ENCODE measurements at regions not wholly inside any gene's neighbourhood (a gene's known extent, or its start where the extent isn't known, plus 50 kb on each side); places are given as distances from the start of the nearest gene placed in this dataset.
A peak's percentile ranks its signal among the peaks of the same experiment; 100 is the strongest.

DNA sequence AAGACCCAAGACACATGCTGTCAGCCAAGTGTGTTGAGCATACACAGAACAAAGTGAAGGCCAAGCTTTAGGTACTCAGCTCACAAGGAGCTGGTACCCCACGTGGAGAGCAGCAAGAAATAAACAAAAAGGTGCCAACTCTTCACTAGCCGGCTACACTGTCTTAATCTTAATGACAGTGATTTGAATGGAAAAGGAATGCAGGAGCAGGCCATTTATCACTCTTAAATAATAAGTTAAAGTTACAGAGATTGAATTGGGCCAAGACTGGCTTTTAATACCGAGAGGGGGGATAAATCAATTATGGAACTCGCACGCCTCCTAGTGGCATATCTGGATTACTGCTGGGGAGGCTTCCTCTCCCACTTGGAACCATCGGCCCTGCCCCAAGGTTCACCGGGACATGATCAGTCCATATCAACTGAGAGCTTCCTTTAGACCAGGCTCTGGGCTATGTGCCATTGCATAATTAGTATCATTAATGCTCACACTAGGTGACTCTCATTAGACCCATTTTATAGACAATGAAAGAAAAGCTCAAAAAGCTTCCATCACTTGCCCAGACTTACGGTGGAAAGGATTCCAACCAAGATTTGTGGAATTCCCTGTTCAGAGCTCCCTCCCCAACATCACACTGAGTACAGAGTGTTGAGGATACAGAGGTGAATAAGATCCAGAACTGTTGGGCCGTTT lies 94.0 kb downstream of the ACTL7B start:
- no TSS peak for BruUV-seq (replicated peaks)
- WGBS (ENCODE audit: low lambda C conversion rate): 23% methylated on average over 9 of the region's 9 CpGs
- ChIA-PET CTCF (ENCODE audit: low intra/inter-chr PET ratio, low total read pairs) (interaction anchor here (1.2 kb wide), 1 partner anchor 196 kb away, joined by 6 read pairs; no protein-coding TSS in a partner anchor), POLR2A (no interaction called here)
- ATAC-seq (peak; percentile 93), DNase-seq (ENCODE audit: low spot score) (peak; percentile 47), FAIRE-seq (peak; percentile 74)
- Histone ChIP-seq H3K4me1 (ENCODE audit: insufficient read depth, low read length) (peaks cover 16% of the 10 kb centered on the region), H3K79me2 (ENCODE audit: insufficient read depth, low read length) (no peaks in the 10 kb centered on the region), H3K9ac (ENCODE audit: insufficient read depth, low read depth, low read length) (peak overlapping the region; percentile 17; the same call in 1 of the 2 replicates), H3K27ac (ENCODE audit: extremely low read length, insufficient read depth, low read length) (no peak overlapping the region), H3K4me3 (replicated peaks in 1 of 3; ENCODE audit: insufficient read depth in 1 of 3, low read depth in 2 of 3, low read length in 3 of 3) (peak overlapping the region in 2 of 3 experiments; percentile 41; a peak in 3 of 6 replicates), H2AFZ (ENCODE audit: low read length) (no peak overlapping the region), H3K27me3 (ENCODE audit: control insufficient read depth in 1 of 2, insufficient read depth in 2 of 2, low read length in 2 of 2) (no peaks in the 10 kb centered on the region), H3K9me3 (ENCODE audit: low read length) (no peaks in the 10 kb centered on the region), H4K20me1 (ENCODE audit: insufficient read depth, low read length) (no peaks in the 10 kb centered on the region), H3K4me2 (ENCODE audit: low read depth, low read length) (peak overlapping the region; percentile 76), H3K36me3 (replicated peaks in 1 of 2; ENCODE audit: control insufficient read depth in 1 of 2, insufficient read depth in 2 of 2, low read length in 2 of 2) (no peaks in the 10 kb centered on the region)
- in situ Hi-C loops (cut with HindIII; ENCODE audit: extremely low pct_ligation_motif_present, low pct_unique_long_range_greater_than_20kb) (loop anchor here (25.0 kb wide), 1 partner anchor 324 kb away; no protein-coding TSS in a partner anchor), intact Hi-C loops (cut with micrococcal nuclease; ENCODE audit: unreplicated experiment) (loop anchor here (1.0 to 10.0 kb wide), 4 partner anchors 50 to 1278 kb away; no protein-coding TSS in a partner anchor)
- TF ChIP-seq ZNF253 (CRISPR knock-in tag; IDR thresholded peaks at IDR 0.05; ENCODE audit: borderline replicate concordance) (no peak), ZNF567 (CRISPR knock-in tag; IDR thresholded peaks at IDR 0.05; ENCODE audit: borderline replicate concordance) (no peak), ZNF674 (CRISPR knock-in tag; IDR thresholded peaks at IDR 0.05; ENCODE audit: low read depth) (no peak), SOX6 (IDR thresholded peaks at IDR 0.05) (no peak), SOX6 (CRISPR knock-in tag; IDR thresholded peaks at IDR 0.05) (0 out of 2 replicates have a peak, but pooled peaks have one; percentile 15), LCORL (IDR thresholded peaks at IDR 0.05) (no peak), LCORL (CRISPR knock-in tag; IDR thresholded peaks at IDR 0.05) (peak; percentile 26; the same call in 1 of the 2 replicates)
- TF ChIP-seq, protein P1, sequence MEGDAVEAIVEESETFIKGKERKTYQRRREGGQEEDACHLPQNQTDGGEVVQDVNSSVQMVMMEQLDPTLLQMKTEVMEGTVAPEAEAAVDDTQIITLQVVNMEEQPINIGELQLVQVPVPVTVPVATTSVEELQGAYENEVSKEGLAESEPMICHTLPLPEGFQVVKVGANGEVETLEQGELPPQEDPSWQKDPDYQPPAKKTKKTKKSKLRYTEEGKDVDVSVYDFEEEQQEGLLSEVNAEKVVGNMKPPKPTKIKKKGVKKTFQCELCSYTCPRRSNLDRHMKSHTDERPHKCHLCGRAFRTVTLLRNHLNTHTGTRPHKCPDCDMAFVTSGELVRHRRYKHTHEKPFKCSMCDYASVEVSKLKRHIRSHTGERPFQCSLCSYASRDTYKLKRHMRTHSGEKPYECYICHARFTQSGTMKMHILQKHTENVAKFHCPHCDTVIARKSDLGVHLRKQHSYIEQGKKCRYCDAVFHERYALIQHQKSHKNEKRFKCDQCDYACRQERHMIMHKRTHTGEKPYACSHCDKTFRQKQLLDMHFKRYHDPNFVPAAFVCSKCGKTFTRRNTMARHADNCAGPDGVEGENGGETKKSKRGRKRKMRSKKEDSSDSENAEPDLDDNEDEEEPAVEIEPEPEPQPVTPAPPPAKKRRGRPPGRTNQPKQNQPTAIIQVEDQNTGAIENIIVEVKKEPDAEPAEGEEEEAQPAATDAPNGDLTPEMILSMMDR (CRISPR knock-in tag; IDR thresholded peaks at IDR 0.05): peak; percentile 87
- TF ChIP-seq, protein P2, sequence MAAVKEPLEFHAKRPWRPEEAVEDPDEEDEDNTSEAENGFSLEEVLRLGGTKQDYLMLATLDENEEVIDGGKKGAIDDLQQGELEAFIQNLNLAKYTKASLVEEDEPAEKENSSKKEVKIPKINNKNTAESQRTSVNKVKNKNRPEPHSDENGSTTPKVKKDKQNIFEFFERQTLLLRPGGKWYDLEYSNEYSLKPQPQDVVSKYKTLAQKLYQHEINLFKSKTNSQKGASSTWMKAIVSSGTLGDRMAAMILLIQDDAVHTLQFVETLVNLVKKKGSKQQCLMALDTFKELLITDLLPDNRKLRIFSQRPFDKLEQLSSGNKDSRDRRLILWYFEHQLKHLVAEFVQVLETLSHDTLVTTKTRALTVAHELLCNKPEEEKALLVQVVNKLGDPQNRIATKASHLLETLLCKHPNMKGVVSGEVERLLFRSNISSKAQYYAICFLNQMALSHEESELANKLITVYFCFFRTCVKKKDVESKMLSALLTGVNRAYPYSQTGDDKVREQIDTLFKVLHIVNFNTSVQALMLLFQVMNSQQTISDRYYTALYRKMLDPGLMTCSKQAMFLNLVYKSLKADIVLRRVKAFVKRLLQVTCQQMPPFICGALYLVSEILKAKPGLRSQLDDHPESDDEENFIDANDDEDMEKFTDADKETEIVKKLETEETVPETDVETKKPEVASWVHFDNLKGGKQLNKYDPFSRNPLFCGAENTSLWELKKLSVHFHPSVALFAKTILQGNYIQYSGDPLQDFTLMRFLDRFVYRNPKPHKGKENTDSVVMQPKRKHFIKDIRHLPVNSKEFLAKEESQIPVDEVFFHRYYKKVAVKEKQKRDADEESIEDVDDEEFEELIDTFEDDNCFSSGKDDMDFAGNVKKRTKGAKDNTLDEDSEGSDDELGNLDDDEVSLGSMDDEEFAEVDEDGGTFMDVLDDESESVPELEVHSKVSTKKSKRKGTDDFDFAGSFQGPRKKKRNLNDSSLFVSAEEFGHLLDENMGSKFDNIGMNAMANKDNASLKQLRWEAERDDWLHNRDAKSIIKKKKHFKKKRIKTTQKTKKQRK (IDR thresholded peaks at IDR 0.05; ENCODE audit: low read length): no peak
- TF ChIP-seq, protein P3, sequence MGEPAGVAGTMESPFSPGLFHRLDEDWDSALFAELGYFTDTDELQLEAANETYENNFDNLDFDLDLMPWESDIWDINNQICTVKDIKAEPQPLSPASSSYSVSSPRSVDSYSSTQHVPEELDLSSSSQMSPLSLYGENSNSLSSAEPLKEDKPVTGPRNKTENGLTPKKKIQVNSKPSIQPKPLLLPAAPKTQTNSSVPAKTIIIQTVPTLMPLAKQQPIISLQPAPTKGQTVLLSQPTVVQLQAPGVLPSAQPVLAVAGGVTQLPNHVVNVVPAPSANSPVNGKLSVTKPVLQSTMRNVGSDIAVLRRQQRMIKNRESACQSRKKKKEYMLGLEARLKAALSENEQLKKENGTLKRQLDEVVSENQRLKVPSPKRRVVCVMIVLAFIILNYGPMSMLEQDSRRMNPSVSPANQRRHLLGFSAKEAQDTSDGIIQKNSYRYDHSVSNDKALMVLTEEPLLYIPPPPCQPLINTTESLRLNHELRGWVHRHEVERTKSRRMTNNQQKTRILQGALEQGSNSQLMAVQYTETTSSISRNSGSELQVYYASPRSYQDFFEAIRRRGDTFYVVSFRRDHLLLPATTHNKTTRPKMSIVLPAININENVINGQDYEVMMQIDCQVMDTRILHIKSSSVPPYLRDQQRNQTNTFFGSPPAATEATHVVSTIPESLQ (CRISPR knock-in tag; conservative IDR thresholded peaks at IDR 0.05): no peak
- TF ChIP-seq, protein P4, sequence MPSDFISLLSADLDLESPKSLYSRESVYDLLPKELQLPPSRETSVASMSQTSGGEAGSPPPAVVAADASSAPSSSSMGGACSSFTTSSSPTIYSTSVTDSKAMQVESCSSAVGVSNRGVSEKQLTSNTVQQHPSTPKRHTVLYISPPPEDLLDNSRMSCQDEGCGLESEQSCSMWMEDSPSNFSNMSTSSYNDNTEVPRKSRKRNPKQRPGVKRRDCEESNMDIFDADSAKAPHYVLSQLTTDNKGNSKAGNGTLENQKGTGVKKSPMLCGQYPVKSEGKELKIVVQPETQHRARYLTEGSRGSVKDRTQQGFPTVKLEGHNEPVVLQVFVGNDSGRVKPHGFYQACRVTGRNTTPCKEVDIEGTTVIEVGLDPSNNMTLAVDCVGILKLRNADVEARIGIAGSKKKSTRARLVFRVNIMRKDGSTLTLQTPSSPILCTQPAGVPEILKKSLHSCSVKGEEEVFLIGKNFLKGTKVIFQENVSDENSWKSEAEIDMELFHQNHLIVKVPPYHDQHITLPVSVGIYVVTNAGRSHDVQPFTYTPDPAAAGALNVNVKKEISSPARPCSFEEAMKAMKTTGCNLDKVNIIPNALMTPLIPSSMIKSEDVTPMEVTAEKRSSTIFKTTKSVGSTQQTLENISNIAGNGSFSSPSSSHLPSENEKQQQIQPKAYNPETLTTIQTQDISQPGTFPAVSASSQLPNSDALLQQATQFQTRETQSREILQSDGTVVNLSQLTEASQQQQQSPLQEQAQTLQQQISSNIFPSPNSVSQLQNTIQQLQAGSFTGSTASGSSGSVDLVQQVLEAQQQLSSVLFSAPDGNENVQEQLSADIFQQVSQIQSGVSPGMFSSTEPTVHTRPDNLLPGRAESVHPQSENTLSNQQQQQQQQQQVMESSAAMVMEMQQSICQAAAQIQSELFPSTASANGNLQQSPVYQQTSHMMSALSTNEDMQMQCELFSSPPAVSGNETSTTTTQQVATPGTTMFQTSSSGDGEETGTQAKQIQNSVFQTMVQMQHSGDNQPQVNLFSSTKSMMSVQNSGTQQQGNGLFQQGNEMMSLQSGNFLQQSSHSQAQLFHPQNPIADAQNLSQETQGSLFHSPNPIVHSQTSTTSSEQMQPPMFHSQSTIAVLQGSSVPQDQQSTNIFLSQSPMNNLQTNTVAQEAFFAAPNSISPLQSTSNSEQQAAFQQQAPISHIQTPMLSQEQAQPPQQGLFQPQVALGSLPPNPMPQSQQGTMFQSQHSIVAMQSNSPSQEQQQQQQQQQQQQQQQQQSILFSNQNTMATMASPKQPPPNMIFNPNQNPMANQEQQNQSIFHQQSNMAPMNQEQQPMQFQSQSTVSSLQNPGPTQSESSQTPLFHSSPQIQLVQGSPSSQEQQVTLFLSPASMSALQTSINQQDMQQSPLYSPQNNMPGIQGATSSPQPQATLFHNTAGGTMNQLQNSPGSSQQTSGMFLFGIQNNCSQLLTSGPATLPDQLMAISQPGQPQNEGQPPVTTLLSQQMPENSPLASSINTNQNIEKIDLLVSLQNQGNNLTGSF (CRISPR knock-in tag; IDR thresholded peaks at IDR 0.05): no peak

All from HepG2 (cell line).